DOHH2 (cell line): ENCODE measurements at regions not wholly inside any gene's neighbourhood (a gene's known extent, or its start where the extent isn't known, plus 50 kb on each side); places are given as distances from the start of the nearest gene placed in this dataset.

Experiments used
- EZH2phosphoT487 ChIP-seq: fragments of 200-600 bp; sonication (generic); IDR thresholded peaks from 2 replicates; pipeline ENCODE4 v1.6.1; 2017; ENCODE audit warnings: borderline replicate concordance, mild to moderate bottlenecking, antibody characterized with exemption, low read length, moderate library complexity, mixed read lengths
- TF ChIP-seq, protein P1 (sequence below): fragments of 200-600 bp; sonication (generic); IDR thresholded peaks from one replicate; pipeline ENCODE4 v1.5.1; 2014; ENCODE audit warnings: antibody characterized with exemption, mild to moderate bottlenecking, low read depth, low read length; ENCODE audit not compliant: poor library complexity, severe bottlenecking

DNA sequence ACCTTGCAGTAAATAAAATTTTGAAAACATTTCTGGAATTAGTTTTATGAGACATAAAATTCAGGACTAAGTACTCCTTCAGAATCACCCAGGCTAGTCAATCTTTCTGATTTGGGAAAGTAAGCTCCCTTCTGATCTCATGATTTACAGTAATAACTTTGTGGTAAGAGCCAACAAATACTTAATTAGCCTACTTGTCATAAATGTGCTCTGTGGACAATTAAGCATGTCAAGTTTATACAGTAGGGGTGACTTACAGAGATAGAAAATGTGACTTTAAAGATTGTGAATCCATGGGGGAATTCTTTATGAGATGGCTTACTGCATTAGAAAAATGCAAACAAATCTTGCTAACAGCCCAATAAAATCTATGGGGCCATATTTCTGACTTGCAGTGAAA, 616.9 kb upstream of the GHITM start:
- TF ChIP-seq, protein P1, sequence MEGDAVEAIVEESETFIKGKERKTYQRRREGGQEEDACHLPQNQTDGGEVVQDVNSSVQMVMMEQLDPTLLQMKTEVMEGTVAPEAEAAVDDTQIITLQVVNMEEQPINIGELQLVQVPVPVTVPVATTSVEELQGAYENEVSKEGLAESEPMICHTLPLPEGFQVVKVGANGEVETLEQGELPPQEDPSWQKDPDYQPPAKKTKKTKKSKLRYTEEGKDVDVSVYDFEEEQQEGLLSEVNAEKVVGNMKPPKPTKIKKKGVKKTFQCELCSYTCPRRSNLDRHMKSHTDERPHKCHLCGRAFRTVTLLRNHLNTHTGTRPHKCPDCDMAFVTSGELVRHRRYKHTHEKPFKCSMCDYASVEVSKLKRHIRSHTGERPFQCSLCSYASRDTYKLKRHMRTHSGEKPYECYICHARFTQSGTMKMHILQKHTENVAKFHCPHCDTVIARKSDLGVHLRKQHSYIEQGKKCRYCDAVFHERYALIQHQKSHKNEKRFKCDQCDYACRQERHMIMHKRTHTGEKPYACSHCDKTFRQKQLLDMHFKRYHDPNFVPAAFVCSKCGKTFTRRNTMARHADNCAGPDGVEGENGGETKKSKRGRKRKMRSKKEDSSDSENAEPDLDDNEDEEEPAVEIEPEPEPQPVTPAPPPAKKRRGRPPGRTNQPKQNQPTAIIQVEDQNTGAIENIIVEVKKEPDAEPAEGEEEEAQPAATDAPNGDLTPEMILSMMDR: no peak
- no peak for TF ChIP-seq EZH2phosphoT487
